RWPE1 (cell line): ENCODE measurements at regions not wholly inside any gene's neighbourhood (a gene's known extent, or its start where the extent isn't known, plus 50 kb on each side); places are given as distances from the start of the nearest gene placed in this dataset.

ENCODE experiments used
- CTCF ChIA-PET: fragments of 350-600 bp; sonication (Branson Sonifier 250); formaldehyde crosslinking; extraction: SDS; loops from one replicate; lab custom pipeline; 2021; lab: Yijun Ruan, JAX
- POLR2A ChIA-PET: fragments of 400-600 bp; formaldehyde crosslinking; extraction: SDS; loops from one replicate; lab custom pipeline; 2020; ENCODE audit warnings: antibody characterized with exemption; ENCODE audit not compliant: low non-redundant PET; lab: Yijun Ruan, JAX
- DNase-seq: peaks from one replicate; pipeline ENCODE4 v3.0.0; 2012; ENCODE audit warnings: low spot score
- H3K27ac ChIP-seq: fragments of 450-650 bp; 2 replicates; pipeline ENCODE4 v1.5.1; 2017
- CTCF ChIP-seq: fragments of 450-650 bp; conservative IDR thresholded peaks from 2 replicates; pipeline ENCODE4 v1.5.1; 2017; ENCODE audit warnings: low read depth, mild to moderate bottlenecking

GRCh38 chr2:195498176-195498575, 158.8 kb upstream of the SLC39A10 start:
- ChIA-PET CTCF (interaction anchor here (0.6 to 1.0 kb wide), 4 partner anchors 16 to 163 kb away, joined by 3 to 4 read pairs (median 4); no protein-coding TSS in a partner anchor), POLR2A (no interaction called here)
- peak; percentile 4 for DNase-seq
- TF ChIP-seq CTCF: no peak; the same call in 1 of the 2 replicates
- H3K27ac ChIP-seq: no peak overlapping the region

GRCh38 chr2:195496991-195497390, 160.0 kb upstream of the SLC39A10 start:
- CTCF ChIA-PET: no interaction called here
- TF ChIP-seq CTCF: no peak
- no peak for DNase-seq
- H3K27ac ChIP-seq: no peak overlapping the region
- POLR2A ChIA-PET: no interaction called here

- TF ChIP-seq CTCF: no peak
- no peak overlapping the region for H3K27ac ChIP-seq
- POLR2A ChIA-PET: no interaction called here
- no peak for DNase-seq
- CTCF ChIA-PET: no interaction called here
These were observed 161.1 kb upstream of the SLC39A10 start for GRCh38 chr2:195495966-195496365.

- TF ChIP-seq CTCF: no peak
- DNase-seq: no peak
- CTCF ChIA-PET: no interaction called here
- no peak overlapping the region for H3K27ac ChIP-seq
- POLR2A ChIA-PET: no interaction called here
These were observed 161.7 kb upstream of the SLC39A10 start for GRCh38 chr2:195495351-195495750.

- ChIA-PET CTCF (interaction anchor here (0.7 kb wide), 1 partner anchor 914 kb away, joined by 7 read pairs; no protein-coding TSS in a partner anchor), POLR2A (no interaction called here)
- no peak overlapping the region for H3K27ac ChIP-seq
- no peak for DNase-seq
- TF ChIP-seq CTCF: no peak
These were observed 162.6 kb upstream of the SLC39A10 start for GRCh38 chr2:195494451-195494850.

GRCh38 chr2:195493416-195493815, 163.6 kb upstream of the SLC39A10 start:
- ChIA-PET POLR2A (no interaction called here), CTCF (no interaction called here)
- no peak for TF ChIP-seq CTCF
- H3K27ac ChIP-seq: no peak overlapping the region
- no peak for DNase-seq
